K562 (cell line): ENCODE measurements at regions not wholly inside any gene's neighbourhood (a gene's known extent, or its start where the extent isn't known, plus 50 kb on each side); places are given as distances from the start of the nearest gene placed in this dataset.
A peak's percentile ranks its signal among the peaks of the same experiment; 100 is the strongest.

Experiments used
- ATAC-seq: fragments of 200-7000 bp; cut with Tn5 transposase; 3 replicates; pipeline ENCODE4 v1.9.1; 2020; ENCODE audit warnings: moderate library complexity
- BruUV-seq: library from RNA; stranded (reverse); fragments of 400-500 nt; replicated peaks from 2 replicates; lab custom pipeline; 2021; lab: Mats Ljungman, UMichigan
- CTCF ChIA-PET: fragments of 300-600 bp; formaldehyde crosslinking; extraction: SDS; loops from one replicate; lab custom pipeline; 2021; ENCODE audit warnings: low intra/inter-chr PET ratio; lab: Yijun Ruan, JAX
- POLR2A ChIA-PET: fragments of 300-600, 350-650 bp; sonication (Branson Sonifier 250); formaldehyde crosslinking; extraction: SDS; loops from one replicate; lab custom pipeline; 2021; ENCODE audit warnings: antibody characterized with exemption, inconsistent platforms; lab: Yijun Ruan, JAX
- DNase-seq, 4 experiments: peaks; one replicate each; pipeline versions ENCODE4 v3.0.0 to v3.0.0-alpha.2; 2011 to 2018; ENCODE audit warnings: low spot score in 3 of 4, mixed read lengths in 3 of 4; ENCODE audit errors: extremely low read depth in 1 of 4
- FAIRE-seq: peaks from 2 replicates; lab custom pipeline; 2011; peaks lifted over from hg19 to GRCh38; lab: Jason Lieb, UNC
- H2AFZ ChIP-seq: 2 replicates; pipeline ENCODE4 v1.6.0; 2011; ENCODE audit warnings: low read depth, low read length, control low read depth, inconsistent platforms
- H3K27ac ChIP-seq: fragments of 200-600 bp; 3 replicates; pipeline ENCODE4 v1.8.0; 2011; ENCODE audit warnings: low read depth, mild to moderate bottlenecking, control low read depth, inconsistent platforms, low read length, moderate library complexity, mixed read lengths; ENCODE audit errors: extremely low read depth
- H3K27me3 ChIP-seq, 2 experiments: fragments of 300-600 bp in 1 of 2; 2 replicates in 1 of 2; 3 replicates in 1 of 2; pipeline versions ENCODE4 v1.6.0 to v1.8.0; 2011; ENCODE audit warnings: inconsistent platforms in 2 of 2, low read length in 2 of 2, mild to moderate bottlenecking in 1 of 2, mixed read lengths in 1 of 2, moderate library complexity in 1 of 2; ENCODE audit not compliant: control insufficient read depth in 2 of 2, insufficient read depth in 2 of 2
- H3K36me3 ChIP-seq: fragments of 300-600 bp; 3 replicates; pipeline ENCODE4 v1.8.0; 2011; ENCODE audit warnings: mild to moderate bottlenecking, low read length, inconsistent platforms; ENCODE audit not compliant: control insufficient read depth, insufficient read depth
- H3K4me1 ChIP-seq, 2 experiments: fragments of 200-600 bp in 1 of 2; replicated peaks in 1 of 2; 2 replicates in 1 of 2; 3 replicates in 1 of 2; pipeline versions ENCODE4 v1.5.1 to v1.8.0; 2011; ENCODE audit warnings: inconsistent platforms in 2 of 2, low read length in 2 of 2, mild to moderate bottlenecking in 1 of 2, mixed read lengths in 1 of 2, moderate library complexity in 1 of 2; ENCODE audit not compliant: control insufficient read depth in 2 of 2, insufficient read depth in 2 of 2
- H3K4me2 ChIP-seq: 2 replicates; pipeline ENCODE4 v1.6.1; 2011; ENCODE audit warnings: low read length, control low read depth, inconsistent platforms, mixed read lengths; ENCODE audit not compliant: insufficient read depth
- H3K4me3 ChIP-seq: fragments of 200-600 bp; sonication (generic), shearing (Covaris generic); 2 replicates; pipeline ENCODE4 v1.5.1; 2016; ENCODE audit warnings: control low read depth, inconsistent platforms
- H3K79me2 ChIP-seq: fragments of 200-600 bp; 3 replicates; pipeline ENCODE4 v1.8.0; 2011; ENCODE audit warnings: low read length, inconsistent platforms; ENCODE audit not compliant: control insufficient read depth, insufficient read depth
- H3K9ac ChIP-seq, 2 experiments: 2 replicates each; pipeline versions ENCODE4 v1.6.0 to v1.6.1; 2011; ENCODE audit warnings: low read depth in 2 of 2, low read length in 2 of 2, control low read depth in 1 of 2, inconsistent platforms in 1 of 2, mild to moderate bottlenecking in 1 of 2, mixed read lengths in 1 of 2; ENCODE audit not compliant: insufficient read depth in 1 of 2
- H3K9me1 ChIP-seq: one replicate; pipeline ENCODE4 v1.6.0; 2011; ENCODE audit warnings: inconsistent platforms, mild to moderate bottlenecking, low read length, moderate library complexity; ENCODE audit not compliant: control insufficient read depth, insufficient read depth
- H3K9me3 ChIP-seq: replicated peaks from 2 replicates; pipeline ENCODE4 v1.5.1; 2011; ENCODE audit warnings: low read depth, low read length, inconsistent platforms; ENCODE audit not compliant: control insufficient read depth, insufficient read depth
- H4K20me1 ChIP-seq: replicated peaks from 2 replicates; pipeline ENCODE4 v1.6.1; 2011; ENCODE audit warnings: low read length, inconsistent platforms, mixed read lengths; ENCODE audit not compliant: control insufficient read depth, insufficient read depth
- ARID1B ChIP-seq: fragments of 450-650 bp; IDR thresholded peaks from 2 replicates; pipeline ENCODE4 v1.6.1; 2016; ENCODE audit warnings: antibody characterized with exemption, mild to moderate bottlenecking, inconsistent platforms
- CBFA2T3 ChIP-seq: fragments of 450-650 bp; IDR thresholded peaks from 2 replicates; pipeline ENCODE4 v1.6.1; 2017
- DPF2 ChIP-seq: fragments of 450-650 bp; IDR thresholded peaks from 2 replicates; pipeline ENCODE4 v1.6.1; 2016
- ELF2 ChIP-seq: fragments of 250-450 bp; sonication (Bioruptor Pico); IDR thresholded peaks from 2 replicates; pipeline ENCODE4 v1.5.0; 2021; ENCODE audit warnings: mild to moderate bottlenecking
- ESRRA ChIP-seq: fragments of 450-650 bp; IDR thresholded peaks from 2 replicates; pipeline ENCODE4 v1.6.1; 2014; ENCODE audit warnings: low read depth, mild to moderate bottlenecking, moderate library complexity, borderline replicate concordance
- FOSL1 ChIP-seq: fragments of 200-800 bp; sonication (Bioruptor generic); conservative IDR thresholded peaks from 2 replicates; pipeline ENCODE4 v1.6.1; 2016; ENCODE audit warnings: missing genetic modification characterization, missing compliant biosample characterization
- FOXJ2 ChIP-seq: fragments of 200-800 bp; sonication (Bioruptor generic); IDR thresholded peaks from 2 replicates; pipeline ENCODE4 v1.6.1; 2016; ENCODE audit warnings: missing genetic modification characterization, missing compliant biosample characterization
- HDAC2 ChIP-seq: fragments of 450-650 bp; IDR thresholded peaks from 2 replicates; pipeline ENCODE4 v1.6.1; 2016; ENCODE audit warnings: mild to moderate bottlenecking
- HMGXB4 ChIP-seq: sonication (generic); formaldehyde crosslinking; IDR thresholded peaks from 2 replicates; pipeline ENCODE4 v1.8.1; 2023; ENCODE audit warnings: mild to moderate bottlenecking, missing genetic modification reagents
- NKRF ChIP-seq: fragments of 450-650 bp; IDR thresholded peaks from 2 replicates; pipeline ENCODE4 v1.6.1; 2016; ENCODE audit warnings: borderline replicate concordance
- RFX1 ChIP-seq: fragments of 450-650 bp; IDR thresholded peaks from 2 replicates; pipeline ENCODE4 v1.6.1; 2016; ENCODE audit warnings: mild to moderate bottlenecking, moderate library complexity
- RFX7 ChIP-seq: fragments of 250-450 bp; sonication (Bioruptor Pico); IDR thresholded peaks from 2 replicates; pipeline ENCODE4 v1.5.1; 2021; ENCODE audit warnings: mild to moderate bottlenecking
- SETDB1 ChIP-seq: IDR thresholded peaks from one replicate; pipeline ENCODE4 v1.6.1; 2012; ENCODE audit warnings: low read length, control low read depth, inconsistent platforms
- SMARCA4 ChIP-seq: fragments of 450-650 bp; IDR thresholded peaks from 2 replicates; pipeline ENCODE4 v1.6.1; 2016
- TAL1 ChIP-seq: fragments of 450-650 bp; IDR thresholded peaks from 2 replicates; pipeline ENCODE4 v1.6.1; 2016; ENCODE audit warnings: mild to moderate bottlenecking
- TEAD1 ChIP-seq, 2 experiments: fragments of 450-650 bp in 1 of 2; sonication (generic) in 1 of 2; formaldehyde crosslinking; IDR thresholded peaks; 2 replicates each; pipeline versions ENCODE4 v1.4.0 to v1.8.0; 2020 to 2022; ENCODE audit warnings: mild to moderate bottlenecking in 2 of 2, missing genetic modification reagents in 1 of 2
- TEAD4 ChIP-seq, 2 experiments: sonication (generic) in 1 of 2; formaldehyde crosslinking in 1 of 2; IDR thresholded peaks; 2 replicates each; pipeline versions ENCODE4 v1.6.1 to v1.8.0; 2012 to 2022; ENCODE audit warnings: borderline replicate concordance in 1 of 2, inconsistent platforms in 1 of 2, low read length in 1 of 2, mild to moderate bottlenecking in 1 of 2, missing genetic modification reagents in 1 of 2
- ZNF23 ChIP-seq: fragments of 250-450 bp; sonication (Bioruptor Pico); IDR thresholded peaks from 2 replicates; pipeline ENCODE4 v1.4.0; 2020; ENCODE audit warnings: mild to moderate bottlenecking
- ZNF589 ChIP-seq: fragments of 200-800 bp; sonication (Bioruptor generic); IDR thresholded peaks from 2 replicates; pipeline ENCODE4 v1.6.1; 2016; ENCODE audit warnings: low read depth, missing genetic modification characterization, missing compliant biosample characterization
- WGBS: fragments of 100-300 bp; shearing (Covaris generic); methylation state at CpG from one replicate; pipeline ENCODE4 v1.1.6; 2016; ENCODE audit warnings: low coverage, mixed read lengths; ENCODE audit not compliant: insufficient coverage; ENCODE audit errors: missing lambda C conversion rate; 5-methylcytosine and 5-hydroxymethylcytosine counted together
- in situ Hi-C: fragments of 300-500 bp; cut with MboI; formaldehyde crosslinking; loops from 4 replicates; pipeline ENCODE4 v1.15.0; 2018; ENCODE audit warnings: inconsistent platforms, mixed read lengths
- intact Hi-C: fragments of 100-400 bp; cut with micrococcal nuclease; formaldehyde crosslinking; loops from 2 replicates; pipeline ENCODE4 v1.14.2; 2022

- in situ Hi-C loops, result no loop called here
- DNase-seq (peak in 1 of 4 experiments; percentile 11), ATAC-seq (peak; percentile 41; the same call in 2 of the 3 replicates)
- H4K20me1 ChIP-seq, result no peaks in the 10 kb centered on the region
- 0% methylated on average over 2 of the region's 2 CpGs for WGBS
- POLR2A ChIA-PET, result no interaction called here
- TF ChIP-seq TEAD4 (IDR thresholded peaks at IDR 0.05; ENCODE audit: low read length) (peak; percentile 81; the same call in 1 of the 2 replicates), TEAD4 (CRISPR knock-in tag; IDR thresholded peaks at IDR 0.05; ENCODE audit: borderline replicate concordance) (no peak), SETDB1 (no peak), SMARCA4 (peak; percentile 47; the same call in 1 of the 2 replicates), ZNF23 (CRISPR knock-in tag) (no peak), CBFA2T3 (peak; percentile 26; the same call in 1 of the 2 replicates), HDAC2 (no peak), NKRF (no peak), DPF2 (0 out of 2 replicates have a peak, but pooled peaks have one; percentile 43), RFX7 (CRISPR knock-in tag) (no peak), TAL1 (peak; percentile 40), RFX1 (peak; percentile 55), ZNF589 (CRISPR knock-in tag) (0 out of 2 replicates have a peak, but pooled peaks have one; percentile 23), TEAD1 (CRISPR knock-in tag; IDR thresholded peaks at IDR 0.05) (0 out of 4 replicates have a peak, but pooled peaks of 1 of the 2 experiments have one; percentile 53), FOSL1 (tag) (peak; percentile 50), ESRRA (peak; percentile 35; the same call in 1 of the 2 replicates), ELF2 (CRISPR knock-in tag) (no peak), HMGXB4 (CRISPR knock-in tag) (no peak), ARID1B (peak; percentile 64; the same call in 1 of the 2 replicates), FOXJ2 (tag) (peak; percentile 91; the same call in 1 of the 2 replicates)
- TF ChIP-seq, all 486 proteins: peak for 12
- Histone ChIP-seq H2AFZ (no peak overlapping the region), H3K9me3 (no peaks in the 10 kb centered on the region), H3K4me3 (no peak overlapping the region), H3K27me3 (peaks cover 15 to 24% of the 10 kb centered on the region in 2 experiments; a peak in 4 of 5 replicates), H3K4me2 (no peak overlapping the region), H3K27ac (no peak overlapping the region), H3K9me1 (no peaks in the 10 kb centered on the region), H3K9ac (no peak overlapping the region), H3K36me3 (no peaks in the 10 kb centered on the region), H3K79me2 (no peaks in the 10 kb centered on the region), H3K4me1 (peaks cover 0 to 6% of the 10 kb centered on the region in 2 experiments; a peak in 2 of 5 replicates)
- intact Hi-C loops, result loop anchor here (10.0 kb wide), 1 partner anchor 76 kb away; no protein-coding TSS in a partner anchor
- CTCF ChIA-PET, result no interaction called here
- FAIRE-seq, result no peak
- BruUV-seq, result no TSS peak
These were observed 70.8 kb downstream of the SCN11A start for GRCh38 chr3:38980938-38981337.
